ENCODE measurements at regions not wholly inside any gene's neighbourhood (a gene's known extent, or its start where the extent isn't known, plus 50 kb on each side); places are given as distances from the start of the nearest gene placed in this dataset.

DNA sequence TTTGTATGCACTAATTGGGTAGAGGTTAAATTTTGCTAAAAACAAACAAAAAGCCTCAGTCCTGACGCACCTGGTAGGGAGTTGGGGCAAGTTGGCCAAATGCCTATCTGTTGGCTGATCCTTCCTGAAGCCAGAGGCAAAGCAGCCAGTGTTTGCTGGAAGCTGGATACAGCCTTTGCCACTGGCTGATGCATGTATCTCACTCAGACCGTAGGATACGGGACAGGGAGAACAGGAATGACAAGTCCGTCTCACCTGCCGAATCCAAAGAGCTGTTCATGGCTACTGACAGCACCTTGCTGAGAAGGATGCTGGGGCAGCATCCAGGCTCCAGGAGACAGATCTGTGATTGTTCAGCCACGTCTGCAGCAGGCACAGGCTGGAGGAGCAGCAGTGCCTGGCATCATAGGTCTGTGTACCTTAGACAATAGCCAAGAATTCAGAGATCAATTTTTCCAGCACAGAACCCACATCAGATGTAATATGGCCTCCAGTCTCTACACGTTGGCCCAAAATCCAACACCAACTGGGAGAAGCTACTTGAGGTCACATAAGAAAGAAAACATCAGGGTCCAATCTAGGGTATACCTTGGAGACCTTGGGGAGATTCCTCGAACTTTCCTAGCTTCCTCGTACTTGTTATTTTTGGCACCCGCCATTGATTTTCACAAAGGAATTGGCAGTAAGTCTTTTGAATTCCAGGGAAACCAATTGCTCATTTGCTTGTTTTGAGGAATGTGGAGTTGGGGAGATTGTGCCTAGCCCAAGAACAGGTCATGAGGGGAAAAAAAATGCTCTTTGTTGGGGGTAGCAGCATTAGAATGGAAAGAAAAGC, 108.5 kb upstream of the ARMC2 start:
- DNase-seq (ENCODE audit: low spot score): no peak
- TF ChIP-seq CTCF (IDR thresholded peaks at IDR 0.05; ENCODE audit: extremely low read depth, missing control alignments): no peak

DNA sequence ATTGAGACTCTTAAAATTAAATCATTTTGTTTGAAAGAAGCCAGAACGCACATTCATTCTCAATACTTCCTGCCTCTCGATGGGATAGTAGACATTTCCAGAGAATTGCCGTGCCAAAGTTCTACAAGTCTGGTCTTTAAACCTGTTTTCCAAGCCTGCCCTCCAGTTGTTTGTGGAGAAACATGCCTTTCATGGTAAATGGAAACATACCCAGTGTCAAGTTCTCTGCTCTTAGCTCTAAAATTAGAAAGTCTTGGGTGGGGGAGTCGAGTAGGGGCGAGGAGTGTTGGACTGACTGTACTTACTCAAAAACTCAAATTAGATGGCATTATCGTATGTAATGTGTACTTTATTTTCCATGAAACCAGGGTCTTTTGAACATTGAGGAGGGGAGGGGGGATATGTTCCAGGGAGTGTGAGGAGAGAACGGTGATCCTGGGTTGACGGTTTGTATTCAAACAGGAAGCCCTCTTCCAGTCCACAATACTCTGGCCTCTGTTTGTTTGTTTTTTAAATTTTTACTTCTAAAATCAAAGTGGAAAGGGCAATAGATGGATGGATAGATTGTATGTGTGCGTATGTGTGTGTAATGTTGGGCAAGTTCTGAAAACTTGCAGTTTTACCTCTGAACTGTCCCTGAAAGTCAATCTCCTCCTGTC, 106.8 kb upstream of the ARMC2 start:
- no peak for DNase-seq (ENCODE audit: low spot score)
- TF ChIP-seq CTCF (IDR thresholded peaks at IDR 0.05; ENCODE audit: extremely low read depth, missing control alignments): no peak

DNA sequence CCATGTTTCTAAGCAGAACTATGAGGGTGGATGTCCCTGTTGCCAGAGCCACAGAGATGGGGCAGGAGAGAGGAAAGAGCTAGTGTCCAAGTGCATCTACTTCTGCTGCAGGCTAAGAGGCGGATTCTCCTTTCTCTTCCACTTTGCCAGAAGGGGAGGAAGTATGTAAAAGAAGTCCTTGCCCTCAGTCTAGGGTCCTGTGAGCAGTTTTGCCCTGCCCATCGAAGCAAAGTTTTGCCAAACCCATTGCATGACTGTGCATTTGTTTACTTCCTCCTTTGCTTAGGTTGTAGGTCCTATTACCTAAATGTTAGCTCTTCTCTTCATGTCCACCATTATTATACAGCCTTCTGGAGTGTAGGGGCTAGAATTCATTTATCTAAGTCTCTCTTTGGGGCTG, 106.2 kb upstream of the ARMC2 start:
- DNase-seq (ENCODE audit: low spot score): no peak
- no peak for TF ChIP-seq CTCF (IDR thresholded peaks at IDR 0.05; ENCODE audit: extremely low read depth, missing control alignments)

- TF ChIP-seq CTCF (IDR thresholded peaks at IDR 0.05; ENCODE audit: extremely low read depth, missing control alignments): no peak
- DNase-seq (ENCODE audit: low spot score): no peak
Measured at GRCh38 chr6:108744244-108744972, 103.8 kb upstream of the ARMC2 start.

DNA sequence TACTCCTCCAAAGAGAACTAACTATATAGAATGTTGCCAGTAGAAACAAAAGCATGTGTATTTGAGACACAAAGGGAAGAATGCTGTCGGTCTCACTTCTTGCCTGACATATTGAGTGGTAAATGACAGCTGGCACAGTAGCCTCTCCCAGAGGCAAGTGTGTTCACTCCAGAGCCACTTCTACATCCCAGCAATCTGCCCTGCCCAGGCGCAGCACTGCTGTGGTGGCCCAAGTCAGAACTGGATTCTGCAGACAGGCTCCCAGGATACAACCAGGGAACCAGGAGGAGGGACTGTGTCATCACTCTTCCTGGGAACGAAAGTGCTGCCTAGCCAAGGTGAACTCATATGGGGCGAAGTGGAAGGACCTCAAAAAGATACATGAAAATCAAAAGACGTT, 103.2 kb upstream of the ARMC2 start:
- no peak for TF ChIP-seq CTCF (IDR thresholded peaks at IDR 0.05; ENCODE audit: extremely low read depth, missing control alignments)

DNA sequence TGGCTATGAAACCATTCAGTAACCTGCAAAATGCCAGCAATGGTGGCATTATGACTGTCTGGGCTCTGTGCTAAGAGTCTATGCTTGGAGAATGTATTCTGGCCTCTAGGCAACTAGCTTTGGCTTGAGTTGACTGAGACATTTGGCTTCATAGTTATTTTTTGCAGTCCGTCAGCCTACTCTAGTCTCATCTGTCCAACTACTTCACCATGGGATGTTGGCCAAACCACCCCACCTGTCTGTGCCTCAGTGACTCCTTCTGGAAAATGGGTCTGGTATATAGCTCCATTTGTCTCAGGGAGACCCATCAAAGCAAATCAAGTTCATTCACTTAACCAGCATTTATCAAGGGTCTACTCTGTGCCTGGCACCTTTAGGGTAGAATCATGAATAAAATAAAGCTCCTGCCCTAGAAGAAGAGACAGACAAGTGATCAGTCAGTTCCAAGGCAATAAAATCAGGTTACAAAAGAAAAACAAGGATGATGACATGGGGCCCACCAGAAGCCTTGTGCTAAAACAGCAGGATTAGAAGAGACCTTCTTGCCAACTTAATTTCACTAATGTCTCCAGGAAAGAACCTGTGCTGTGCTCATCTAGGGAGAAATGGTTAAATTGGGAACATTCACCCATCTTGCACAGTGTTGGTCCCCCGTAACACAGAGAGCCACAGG, 102.4 kb upstream of the ARMC2 start:
- no peak for TF ChIP-seq CTCF (IDR thresholded peaks at IDR 0.05; ENCODE audit: extremely low read depth, missing control alignments)

More for the DNA sequence above, 103.2 kb upstream of the ARMC2 start:
- no peak for DNase-seq (ENCODE audit: low spot score)

More for the DNA sequence above, 102.4 kb upstream of the ARMC2 start:
- no peak for DNase-seq (ENCODE audit: low spot score)
